ENCODE measurements at regions not wholly inside any gene's neighbourhood (a gene's known extent, or its start where the extent isn't known, plus 50 kb on each side); places are given as distances from the start of the nearest gene placed in this dataset.

DNA sequence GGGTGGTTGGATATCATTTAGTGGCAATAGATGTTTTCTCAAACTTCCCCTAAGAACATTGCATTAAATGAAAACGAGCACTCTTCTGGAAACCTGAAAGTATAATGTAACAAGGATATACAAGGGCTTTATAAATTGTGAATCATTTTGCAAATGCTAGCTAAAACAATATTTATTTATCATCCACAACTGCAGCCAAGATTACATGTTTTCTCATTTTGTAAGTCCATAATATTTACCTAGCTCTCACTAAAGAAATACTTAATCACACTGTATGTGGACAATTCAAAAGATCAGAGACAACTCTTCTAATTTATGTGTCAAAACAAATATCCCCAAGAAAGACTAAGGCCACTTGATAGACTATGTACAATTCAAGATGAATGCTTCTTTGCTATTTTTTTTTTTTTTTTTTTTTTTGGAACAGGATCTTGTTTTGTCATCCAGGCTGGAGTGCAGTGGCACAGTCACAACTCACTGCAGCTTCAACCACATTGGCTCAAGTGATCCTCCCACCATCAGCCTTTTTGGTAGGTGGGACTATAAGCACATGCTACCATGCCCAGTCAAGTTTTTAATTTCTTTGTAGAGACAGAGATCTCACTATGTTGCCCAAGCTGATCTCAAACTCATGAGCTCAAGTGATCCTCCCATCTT is 427.7 kb upstream of the THBS1 start:
- DNase-seq (ENCODE audit: low spot score) (no peak), ATAC-seq (ENCODE audit: low FRiP score) (no peak)
- TF ChIP-seq, protein P1, sequence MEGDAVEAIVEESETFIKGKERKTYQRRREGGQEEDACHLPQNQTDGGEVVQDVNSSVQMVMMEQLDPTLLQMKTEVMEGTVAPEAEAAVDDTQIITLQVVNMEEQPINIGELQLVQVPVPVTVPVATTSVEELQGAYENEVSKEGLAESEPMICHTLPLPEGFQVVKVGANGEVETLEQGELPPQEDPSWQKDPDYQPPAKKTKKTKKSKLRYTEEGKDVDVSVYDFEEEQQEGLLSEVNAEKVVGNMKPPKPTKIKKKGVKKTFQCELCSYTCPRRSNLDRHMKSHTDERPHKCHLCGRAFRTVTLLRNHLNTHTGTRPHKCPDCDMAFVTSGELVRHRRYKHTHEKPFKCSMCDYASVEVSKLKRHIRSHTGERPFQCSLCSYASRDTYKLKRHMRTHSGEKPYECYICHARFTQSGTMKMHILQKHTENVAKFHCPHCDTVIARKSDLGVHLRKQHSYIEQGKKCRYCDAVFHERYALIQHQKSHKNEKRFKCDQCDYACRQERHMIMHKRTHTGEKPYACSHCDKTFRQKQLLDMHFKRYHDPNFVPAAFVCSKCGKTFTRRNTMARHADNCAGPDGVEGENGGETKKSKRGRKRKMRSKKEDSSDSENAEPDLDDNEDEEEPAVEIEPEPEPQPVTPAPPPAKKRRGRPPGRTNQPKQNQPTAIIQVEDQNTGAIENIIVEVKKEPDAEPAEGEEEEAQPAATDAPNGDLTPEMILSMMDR (IDR thresholded peaks at IDR 0.05), result no peak

- TF ChIP-seq, protein P1 (IDR thresholded peaks at IDR 0.05), result no peak
- ATAC-seq (ENCODE audit: low FRiP score), result no peak
- DNase-seq (ENCODE audit: low spot score), result no peak
Observed at GRCh38 chr15:39153716-39154115, 427.2 kb upstream of the THBS1 start.

DNA sequence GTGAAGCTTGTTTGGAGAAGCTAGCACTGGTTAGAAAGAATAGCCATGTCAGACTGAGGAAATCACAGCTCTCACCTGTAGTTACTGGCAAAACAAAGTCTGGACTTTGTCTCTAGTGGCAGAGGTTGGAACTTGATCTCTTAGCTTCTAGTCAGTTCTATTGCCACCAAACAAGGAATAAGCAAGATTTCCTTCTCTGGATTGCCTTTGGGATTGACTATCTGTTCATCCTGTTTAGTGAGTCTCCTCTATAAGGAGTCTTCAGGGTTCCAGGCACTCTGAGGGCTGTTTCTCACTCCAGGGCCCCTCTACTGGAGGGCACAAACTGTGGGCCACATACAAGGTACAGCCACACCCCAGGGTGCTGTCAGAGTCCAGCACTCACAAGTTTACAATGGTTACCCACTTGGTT is 426.6 kb upstream of the THBS1 start:
- ATAC-seq (ENCODE audit: low FRiP score), result no peak
- DNase-seq (ENCODE audit: low spot score), result no peak
- TF ChIP-seq, protein P1 (IDR thresholded peaks at IDR 0.05), result no peak

DNA sequence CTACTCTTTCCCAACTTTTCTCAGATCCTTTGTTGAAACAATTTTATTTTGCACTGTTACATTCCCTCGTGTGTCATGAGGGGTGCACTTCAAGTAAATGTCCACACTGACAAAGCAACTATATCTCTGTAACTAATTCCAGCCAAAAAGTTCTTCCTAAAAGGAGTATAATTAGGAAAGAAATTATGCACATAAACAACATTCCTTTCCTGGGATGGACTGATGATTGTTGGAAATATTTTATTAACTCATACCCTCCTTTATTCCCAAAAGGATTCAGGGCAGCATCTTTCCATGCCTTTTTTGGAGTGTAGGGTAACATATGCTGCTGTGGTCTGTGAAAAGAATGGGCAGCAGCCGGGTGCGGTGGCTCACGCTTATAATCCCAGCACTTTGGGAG is 426.1 kb upstream of the THBS1 start:
- TF ChIP-seq, protein P1 (IDR thresholded peaks at IDR 0.05), result no peak
- ATAC-seq (ENCODE audit: low FRiP score) (no peak), DNase-seq (ENCODE audit: low spot score) (no peak)

- no peak for ATAC-seq (ENCODE audit: low FRiP score)
- DNase-seq (ENCODE audit: low spot score), result no peak
- TF ChIP-seq, protein P1 (IDR thresholded peaks at IDR 0.05), result no peak
Observed at GRCh38 chr15:39156166-39156565, 424.7 kb upstream of the THBS1 start.

- ATAC-seq (ENCODE audit: low FRiP score), result peak; percentile 72
Observed at GRCh38 chr15:39156646-39157250, 424.1 kb upstream of the THBS1 start.

More at GRCh38 chr15:39156646-39157250, 424.1 kb upstream of the THBS1 start:
- TF ChIP-seq, protein P1 (IDR thresholded peaks at IDR 0.05), result no peak
- no peak for DNase-seq (ENCODE audit: low spot score)
